ENCODE measurements at regions not wholly inside any gene's neighbourhood (a gene's known extent, or its start where the extent isn't known, plus 50 kb on each side); places are given as distances from the start of the nearest gene placed in this dataset.

DNA sequence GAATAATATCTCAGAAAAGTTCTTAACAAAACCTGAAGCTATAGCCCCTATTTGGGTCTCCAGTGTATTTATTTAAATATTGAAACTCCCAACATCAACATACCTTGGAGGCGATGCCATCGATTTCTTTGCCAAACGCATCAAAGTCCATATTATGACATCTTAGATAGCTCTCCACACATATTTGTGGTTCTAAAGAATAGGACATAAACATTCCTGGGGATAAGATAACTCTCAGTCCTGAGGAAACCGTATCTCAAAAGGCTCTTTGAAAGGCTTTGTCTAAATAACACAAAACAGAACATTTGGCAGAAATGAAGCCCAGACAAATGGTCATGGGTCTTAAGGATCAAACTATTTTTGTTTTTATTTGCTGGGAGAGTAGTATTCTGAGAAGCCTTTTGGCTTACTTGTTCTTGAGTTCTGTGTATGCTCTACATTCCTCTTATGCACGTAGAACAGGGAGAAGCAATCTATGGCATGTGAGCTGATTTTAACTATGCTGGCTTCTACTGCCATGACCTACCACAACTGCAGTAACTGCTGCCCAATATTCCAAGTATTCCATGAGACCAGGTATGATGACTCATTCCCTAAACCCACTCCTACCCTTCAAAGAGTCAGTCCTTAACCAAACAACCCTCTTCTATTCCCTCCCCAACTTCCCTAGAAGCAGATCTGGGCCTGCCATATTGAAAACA lies 279.0 kb upstream of the ZFHX3 start:
- peaks cover 21% of the 10 kb centered on the region for H3K27me3 ChIP-seq (ENCODE audit: insufficient read depth, poor library complexity, severe bottlenecking)
- H3K27ac ChIP-seq (ENCODE audit: poor library complexity, severe bottlenecking), result no peak overlapping the region
- no peaks in the 10 kb centered on the region for H3K4me1 ChIP-seq (ENCODE audit: insufficient read depth, poor library complexity, severe bottlenecking)
- DNase-seq (ENCODE audit: low spot score) (no peak), ATAC-seq (ENCODE audit: low read depth) (no peak)
- H3K4me3 ChIP-seq (ENCODE audit: severe bottlenecking), result no peak overlapping the region
- H3K9me3 ChIP-seq (ENCODE audit: severe bottlenecking), result no peaks in the 10 kb centered on the region
- no peaks in the 10 kb centered on the region for H3K36me3 ChIP-seq (ENCODE audit: low read depth)
- TF ChIP-seq, protein P1, sequence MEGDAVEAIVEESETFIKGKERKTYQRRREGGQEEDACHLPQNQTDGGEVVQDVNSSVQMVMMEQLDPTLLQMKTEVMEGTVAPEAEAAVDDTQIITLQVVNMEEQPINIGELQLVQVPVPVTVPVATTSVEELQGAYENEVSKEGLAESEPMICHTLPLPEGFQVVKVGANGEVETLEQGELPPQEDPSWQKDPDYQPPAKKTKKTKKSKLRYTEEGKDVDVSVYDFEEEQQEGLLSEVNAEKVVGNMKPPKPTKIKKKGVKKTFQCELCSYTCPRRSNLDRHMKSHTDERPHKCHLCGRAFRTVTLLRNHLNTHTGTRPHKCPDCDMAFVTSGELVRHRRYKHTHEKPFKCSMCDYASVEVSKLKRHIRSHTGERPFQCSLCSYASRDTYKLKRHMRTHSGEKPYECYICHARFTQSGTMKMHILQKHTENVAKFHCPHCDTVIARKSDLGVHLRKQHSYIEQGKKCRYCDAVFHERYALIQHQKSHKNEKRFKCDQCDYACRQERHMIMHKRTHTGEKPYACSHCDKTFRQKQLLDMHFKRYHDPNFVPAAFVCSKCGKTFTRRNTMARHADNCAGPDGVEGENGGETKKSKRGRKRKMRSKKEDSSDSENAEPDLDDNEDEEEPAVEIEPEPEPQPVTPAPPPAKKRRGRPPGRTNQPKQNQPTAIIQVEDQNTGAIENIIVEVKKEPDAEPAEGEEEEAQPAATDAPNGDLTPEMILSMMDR (IDR thresholded peaks at IDR 0.05; ENCODE audit: poor library complexity, severe bottlenecking), result no peak

DNA sequence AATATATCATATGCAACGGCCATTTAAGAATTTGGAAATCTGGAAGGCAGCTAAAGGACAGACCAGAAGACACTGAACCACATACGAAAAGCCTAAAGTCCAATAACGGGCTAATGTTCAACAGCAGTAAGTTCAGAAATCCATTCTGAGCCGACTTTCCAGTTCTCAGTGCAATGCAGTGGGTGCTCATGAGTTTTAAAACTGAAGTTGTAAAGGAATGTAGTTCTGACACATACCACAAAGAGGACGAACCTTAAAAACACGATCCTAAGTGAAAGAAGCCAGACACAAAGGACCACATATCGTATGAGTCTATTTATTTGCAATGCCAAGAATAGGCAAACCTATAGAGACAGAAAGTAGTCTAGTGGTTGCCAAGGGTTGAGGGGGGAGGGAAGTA lies 278.3 kb upstream of the ZFHX3 start:
- no peaks in the 10 kb centered on the region for H3K36me3 ChIP-seq (ENCODE audit: low read depth)
- no peak for ATAC-seq (ENCODE audit: low read depth)
- no peaks in the 10 kb centered on the region for H3K4me1 ChIP-seq (ENCODE audit: insufficient read depth, poor library complexity, severe bottlenecking)
- H3K9me3 ChIP-seq (ENCODE audit: severe bottlenecking), result no peaks in the 10 kb centered on the region
- peaks cover 28% of the 10 kb centered on the region for H3K27me3 ChIP-seq (ENCODE audit: insufficient read depth, poor library complexity, severe bottlenecking)
- TF ChIP-seq, protein P1 (IDR thresholded peaks at IDR 0.05; ENCODE audit: poor library complexity, severe bottlenecking), result no peak
- no peak for DNase-seq (ENCODE audit: low spot score)
- no peak overlapping the region for H3K4me3 ChIP-seq (ENCODE audit: severe bottlenecking)
- no peak overlapping the region for H3K27ac ChIP-seq (ENCODE audit: poor library complexity, severe bottlenecking)

DNA sequence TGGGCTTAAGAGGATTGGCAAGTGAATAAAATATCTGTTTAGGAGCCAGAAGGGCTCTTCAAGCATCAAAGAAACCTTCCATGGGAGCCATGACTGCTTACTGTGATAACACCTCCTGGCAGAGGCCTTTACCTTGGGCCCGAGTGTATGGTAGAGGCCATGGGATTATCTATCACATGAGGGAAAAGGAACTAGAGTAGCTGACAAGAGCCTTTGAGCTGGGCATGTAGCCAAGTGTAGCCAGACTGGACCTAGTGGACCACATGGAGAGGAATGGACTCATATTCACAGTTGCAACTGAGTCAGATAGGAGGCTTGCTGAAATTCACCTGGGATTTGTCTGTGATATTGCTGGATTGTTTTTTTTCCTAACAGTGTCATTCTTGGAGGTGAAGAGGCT lies 276.0 kb upstream of the ZFHX3 start:
- DNase-seq (ENCODE audit: low spot score) (no peak), ATAC-seq (ENCODE audit: low read depth) (no peak)
- H3K4me3 ChIP-seq (ENCODE audit: severe bottlenecking), result no peak overlapping the region
- no peaks in the 10 kb centered on the region for H3K4me1 ChIP-seq (ENCODE audit: insufficient read depth, poor library complexity, severe bottlenecking)
- H3K36me3 ChIP-seq (ENCODE audit: low read depth), result no peaks in the 10 kb centered on the region
- no peaks in the 10 kb centered on the region for H3K9me3 ChIP-seq (ENCODE audit: severe bottlenecking)
- peaks cover 41% of the 10 kb centered on the region for H3K27me3 ChIP-seq (ENCODE audit: insufficient read depth, poor library complexity, severe bottlenecking)
- H3K27ac ChIP-seq (ENCODE audit: poor library complexity, severe bottlenecking), result no peak overlapping the region
- TF ChIP-seq, protein P1 (IDR thresholded peaks at IDR 0.05; ENCODE audit: poor library complexity, severe bottlenecking), result no peak

DNA sequence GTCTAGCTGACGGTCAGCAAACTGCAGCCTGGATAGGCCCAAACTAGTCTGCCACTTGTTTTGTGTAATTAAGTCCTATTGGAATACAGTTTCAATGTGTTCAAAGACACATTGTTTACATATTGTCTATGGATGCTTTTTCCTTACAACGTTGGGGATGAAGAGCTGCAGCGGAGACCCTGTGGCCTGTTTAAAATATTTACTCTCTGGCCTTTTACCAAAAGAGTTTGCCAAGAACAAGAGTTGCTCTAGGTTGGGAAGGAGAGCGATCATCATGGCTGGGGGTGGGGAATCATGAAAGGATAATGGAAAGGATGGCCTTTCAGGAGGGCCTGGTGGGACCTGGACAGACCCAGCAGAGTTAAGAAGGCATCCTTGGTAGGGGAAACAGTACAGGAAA lies 274.9 kb upstream of the ZFHX3 start:
- no peak for DNase-seq (ENCODE audit: low spot score)
- no peak for ATAC-seq (ENCODE audit: low read depth)

DNA sequence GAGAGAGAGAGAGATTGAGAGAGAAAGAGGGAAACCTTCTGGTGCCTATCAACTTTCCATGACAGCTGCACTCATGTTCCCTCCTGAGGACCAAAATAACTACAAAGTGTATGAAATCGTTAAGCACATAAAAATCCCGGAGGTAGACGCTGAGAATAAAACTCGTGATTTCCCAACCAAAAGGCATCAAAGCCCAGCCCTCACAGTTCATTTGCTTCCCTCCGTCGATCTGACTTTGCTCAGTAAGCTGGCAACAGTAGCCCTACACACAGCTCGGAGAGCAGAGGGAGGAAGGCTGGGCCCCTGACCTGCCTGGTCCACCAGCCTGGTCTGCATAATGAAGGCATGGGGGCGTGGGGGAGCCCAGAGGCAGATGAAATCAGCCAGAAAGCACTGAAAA lies 273.9 kb upstream of the ZFHX3 start:
- Histone ChIP-seq H3K27me3 (ENCODE audit: insufficient read depth, poor library complexity, severe bottlenecking) (peaks cover 41% of the 10 kb centered on the region), H3K4me3 (ENCODE audit: severe bottlenecking) (no peak overlapping the region), H3K4me1 (ENCODE audit: insufficient read depth, poor library complexity, severe bottlenecking) (no peaks in the 10 kb centered on the region), H3K36me3 (ENCODE audit: low read depth) (no peaks in the 10 kb centered on the region), H3K9me3 (ENCODE audit: severe bottlenecking) (no peaks in the 10 kb centered on the region), H3K27ac (ENCODE audit: poor library complexity, severe bottlenecking) (no peak overlapping the region)
- DNase-seq (ENCODE audit: low spot score) (no peak), ATAC-seq (ENCODE audit: low read depth) (no peak)
- TF ChIP-seq, protein P1 (IDR thresholded peaks at IDR 0.05; ENCODE audit: poor library complexity, severe bottlenecking), result no peak

More for the DNA sequence above, 274.9 kb upstream of the ZFHX3 start:
- Histone ChIP-seq H3K36me3 (ENCODE audit: low read depth) (no peaks in the 10 kb centered on the region), H3K27ac (ENCODE audit: poor library complexity, severe bottlenecking) (no peak overlapping the region), H3K4me3 (ENCODE audit: severe bottlenecking) (no peak overlapping the region), H3K27me3 (ENCODE audit: insufficient read depth, poor library complexity, severe bottlenecking) (peaks cover 41% of the 10 kb centered on the region), H3K9me3 (ENCODE audit: severe bottlenecking) (no peaks in the 10 kb centered on the region), H3K4me1 (ENCODE audit: insufficient read depth, poor library complexity, severe bottlenecking) (no peaks in the 10 kb centered on the region)
- TF ChIP-seq, protein P1 (IDR thresholded peaks at IDR 0.05; ENCODE audit: poor library complexity, severe bottlenecking), result no peak
